Keratinocyte (primary cell): ENCODE measurements at regions not wholly inside any gene's neighbourhood (a gene's known extent, or its start where the extent isn't known, plus 50 kb on each side); places are given as distances from the start of the nearest gene placed in this dataset.

Experiments
- DNase-seq: peaks from one replicate; pipeline ENCODE4 v3.0.0-alpha.2; 2011; ENCODE audit warnings: low read depth, missing footprints, low spot score
- FAIRE-seq: peaks from 2 replicates; lab custom pipeline; 2011; peaks lifted over from hg19 to GRCh38; lab: Jason Lieb, UNC
- H2AFZ ChIP-seq: 2 replicates; pipeline ENCODE4 v1.6.0; 2012; ENCODE audit warnings: low read length, control low read depth, inconsistent platforms; ENCODE audit not compliant: control insufficient read depth
- H3K27ac ChIP-seq: 2 replicates; pipeline ENCODE4 v1.5.1; 2011; ENCODE audit warnings: low read length; ENCODE audit not compliant: control insufficient read depth, insufficient read depth
- H3K27me3 ChIP-seq: 3 replicates; pipeline ENCODE4 v1.6.0; 2011; ENCODE audit warnings: low read length; ENCODE audit not compliant: control insufficient read depth, insufficient read depth; ENCODE audit errors: extremely low read depth
- H3K36me3 ChIP-seq, 2 experiments: 2 replicates in 1 of 2; 3 replicates in 1 of 2; pipeline ENCODE4 v1.5.1; 2011; ENCODE audit warnings: low read length in 2 of 2, mild to moderate bottlenecking in 1 of 2; ENCODE audit not compliant: control insufficient read depth in 2 of 2, insufficient read depth in 2 of 2; ENCODE audit errors: extremely low read depth in 1 of 2
- H3K4me1 ChIP-seq: 3 replicates; pipeline ENCODE4 v1.5.1; 2011; ENCODE audit warnings: low read length; ENCODE audit not compliant: control insufficient read depth, insufficient read depth; ENCODE audit errors: extremely low read depth
- H3K4me2 ChIP-seq: 3 replicates; pipeline ENCODE4 v1.6.0; 2011; ENCODE audit warnings: low read depth, low read length; ENCODE audit not compliant: control insufficient read depth, insufficient read depth; ENCODE audit errors: extremely low read depth
- H3K4me3 ChIP-seq, 3 experiments: fragments of 200-600 bp in 1 of 3; sonication (generic) in 1 of 3; 2 replicates in 2 of 3; 3 replicates in 1 of 3; pipeline ENCODE4 v1.5.1; 2011 to 2016; ENCODE audit warnings: low read length in 3 of 3, mild to moderate bottlenecking in 3 of 3, control low read depth in 2 of 3, inconsistent platforms in 1 of 3, low read depth in 1 of 3, mixed read lengths in 1 of 3, mixed run types in 1 of 3, moderate library complexity in 1 of 3; ENCODE audit not compliant: control insufficient read depth in 2 of 3, insufficient read depth in 2 of 3; ENCODE audit errors: extremely low read depth in 1 of 3
- H3K79me2 ChIP-seq: 2 replicates; pipeline ENCODE4 v1.6.0; 2012; ENCODE audit warnings: low read length; ENCODE audit not compliant: control insufficient read depth, insufficient read depth
- H3K9ac ChIP-seq: 3 replicates; pipeline ENCODE4 v1.6.0; 2011; ENCODE audit warnings: low read length; ENCODE audit not compliant: control insufficient read depth, insufficient read depth; ENCODE audit errors: extremely low read depth
- H3K9me1 ChIP-seq: 3 replicates; pipeline ENCODE4 v1.6.0; 2011; ENCODE audit warnings: low read length; ENCODE audit not compliant: control insufficient read depth, insufficient read depth; ENCODE audit errors: extremely low read depth
- H3K9me3 ChIP-seq: 2 replicates; pipeline ENCODE4 v1.5.1; 2012; ENCODE audit warnings: low read depth, low read length; ENCODE audit not compliant: control insufficient read depth
- H4K20me1 ChIP-seq: 3 replicates; pipeline ENCODE4 v1.6.0; 2011; ENCODE audit warnings: low read length; ENCODE audit not compliant: control insufficient read depth, insufficient read depth; ENCODE audit errors: extremely low read depth
- EZH2 ChIP-seq: IDR thresholded peaks from one replicate; pipeline ENCODE4 v1.6.1; 2012; ENCODE audit warnings: inconsistent platforms, mild to moderate bottlenecking, low read length, moderate library complexity
- dilution Hi-C: fragments of 300-500 bp; cut with MboI; formaldehyde crosslinking; loops from one replicate; pipeline ENCODE4 v1.7.0; 2020; ENCODE audit warnings: low sequenced_read_pairs; ENCODE audit not compliant: extremely low pct_ligation_motif_present
- TF ChIP-seq, protein P1 (sequence below), 3 experiments: IDR thresholded peaks in 1 of 3; conservative IDR thresholded peaks in 1 of 3; optimal IDR thresholded peaks in 1 of 3; 2 replicates in 2 of 3; 3 replicates in 1 of 3; pipeline versions ENCODE3 to v1.5.1; 2011; ENCODE audit warnings: low read length in 3 of 3, mild to moderate bottlenecking in 3 of 3, moderate library complexity in 2 of 3, control low read depth in 1 of 3, inconsistent platforms in 1 of 3; ENCODE audit not compliant: insufficient read depth in 2 of 3; ENCODE audit errors: extremely low read depth in 1 of 3

DNA sequence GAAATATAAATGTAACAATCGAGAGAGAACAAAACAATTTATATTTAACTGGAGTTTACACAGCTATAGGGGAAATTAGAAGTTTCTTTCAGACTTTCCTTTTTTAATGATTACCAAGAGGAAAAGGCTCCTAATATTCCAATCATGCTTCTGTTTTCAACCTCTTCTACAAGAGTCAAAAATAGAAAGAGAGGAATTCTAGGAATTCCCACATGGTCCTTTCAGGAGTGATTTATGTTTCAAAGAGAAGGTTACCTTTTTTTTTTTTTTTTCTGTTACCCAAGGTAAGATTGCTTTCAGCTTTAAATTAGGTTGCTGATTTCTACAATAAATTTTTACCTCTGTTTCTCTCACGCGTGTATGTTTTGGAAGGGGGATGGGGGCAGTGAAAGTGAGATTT is 355.3 kb upstream of the DCBLD2 start:
- Histone ChIP-seq H3K27ac (no peak overlapping the region), H3K4me1 (no peaks in the 10 kb centered on the region), H3K9ac (no peak overlapping the region), H3K36me3 (no peaks in the 10 kb centered on the region), H2AFZ (no peak overlapping the region), H3K79me2 (no peaks in the 10 kb centered on the region), H4K20me1 (no peaks in the 10 kb centered on the region), H3K4me3 (no peak overlapping the region), H3K9me1 (no peaks in the 10 kb centered on the region), H3K9me3 (no peaks in the 10 kb centered on the region), H3K4me2 (no peak overlapping the region), H3K27me3 (no peaks in the 10 kb centered on the region)
- no peak for TF ChIP-seq EZH2
- TF ChIP-seq, protein P1, sequence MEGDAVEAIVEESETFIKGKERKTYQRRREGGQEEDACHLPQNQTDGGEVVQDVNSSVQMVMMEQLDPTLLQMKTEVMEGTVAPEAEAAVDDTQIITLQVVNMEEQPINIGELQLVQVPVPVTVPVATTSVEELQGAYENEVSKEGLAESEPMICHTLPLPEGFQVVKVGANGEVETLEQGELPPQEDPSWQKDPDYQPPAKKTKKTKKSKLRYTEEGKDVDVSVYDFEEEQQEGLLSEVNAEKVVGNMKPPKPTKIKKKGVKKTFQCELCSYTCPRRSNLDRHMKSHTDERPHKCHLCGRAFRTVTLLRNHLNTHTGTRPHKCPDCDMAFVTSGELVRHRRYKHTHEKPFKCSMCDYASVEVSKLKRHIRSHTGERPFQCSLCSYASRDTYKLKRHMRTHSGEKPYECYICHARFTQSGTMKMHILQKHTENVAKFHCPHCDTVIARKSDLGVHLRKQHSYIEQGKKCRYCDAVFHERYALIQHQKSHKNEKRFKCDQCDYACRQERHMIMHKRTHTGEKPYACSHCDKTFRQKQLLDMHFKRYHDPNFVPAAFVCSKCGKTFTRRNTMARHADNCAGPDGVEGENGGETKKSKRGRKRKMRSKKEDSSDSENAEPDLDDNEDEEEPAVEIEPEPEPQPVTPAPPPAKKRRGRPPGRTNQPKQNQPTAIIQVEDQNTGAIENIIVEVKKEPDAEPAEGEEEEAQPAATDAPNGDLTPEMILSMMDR (optimal IDR thresholded peaks at IDR 0.05 in 1 of 3, IDR thresholded peaks at IDR 0.05 in 1 of 3, conservative IDR thresholded peaks at IDR 0.05 in 1 of 3; ENCODE audit: extremely low read depth in 1 of 3, insufficient read depth in 2 of 3, low read length in 3 of 3), result no peak
- FAIRE-seq, result no peak
- dilution Hi-C loops, result no loop called here
- no peak for DNase-seq

DNA sequence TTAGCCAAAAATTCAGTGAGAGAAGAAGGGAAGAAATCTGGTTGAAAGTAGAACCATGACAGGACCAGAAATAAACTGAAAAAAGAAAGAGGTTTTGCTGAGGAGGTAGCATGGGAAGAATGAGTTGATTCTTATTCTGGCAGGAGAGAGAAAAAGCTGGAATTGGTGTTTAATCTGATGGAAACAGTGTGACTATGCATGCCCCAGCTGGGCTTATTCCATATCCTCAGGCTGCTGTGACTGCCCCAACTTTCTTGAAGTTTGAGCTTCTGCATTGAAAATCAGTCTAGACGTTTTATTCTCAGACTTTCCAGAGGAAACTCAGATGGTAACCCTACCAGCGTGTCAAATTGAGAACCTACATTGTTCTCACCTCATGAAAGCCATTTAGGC is 352.5 kb upstream of the DCBLD2 start:
- no peaks in the 10 kb centered on the region for H3K9me3 ChIP-seq
- H3K27ac ChIP-seq, result no peak overlapping the region
- H3K9ac ChIP-seq, result no peak overlapping the region
- DNase-seq (no peak), FAIRE-seq (no peak)
- no peaks in the 10 kb centered on the region for H3K9me1 ChIP-seq
- H3K4me1 ChIP-seq, result peaks cover 9% of the 10 kb centered on the region
- no peaks in the 10 kb centered on the region for H3K27me3 ChIP-seq
- no peak overlapping the region for H3K4me3 ChIP-seq
- H3K36me3 ChIP-seq, result no peaks in the 10 kb centered on the region
- no peaks in the 10 kb centered on the region for H3K79me2 ChIP-seq
- H2AFZ ChIP-seq, result no peak overlapping the region
- TF ChIP-seq EZH2, result no peak
- TF ChIP-seq, protein P1 (optimal IDR thresholded peaks at IDR 0.05 in 1 of 3, IDR thresholded peaks at IDR 0.05 in 1 of 3, conservative IDR thresholded peaks at IDR 0.05 in 1 of 3; ENCODE audit: extremely low read depth in 1 of 3, insufficient read depth in 2 of 3, low read length in 3 of 3), result no peak
- dilution Hi-C loops, result no loop called here
- H3K4me2 ChIP-seq, result no peak overlapping the region
- no peaks in the 10 kb centered on the region for H4K20me1 ChIP-seq
